ENCODE measurements at regions not wholly inside any gene's neighbourhood (a gene's known extent, or its start where the extent isn't known, plus 50 kb on each side); places are given as distances from the start of the nearest gene placed in this dataset.
"Not testable (repeated sequence)": the region's sequence is repeated elsewhere in the genome, so short reads cannot be mapped to it uniquely, and the experiment has no call there.

- intact Hi-C loops (cut with DNase I) = no loop called here
- Histone ChIP-seq H3K4me1 (no peaks in the 10 kb centered on the region), H3K27ac (no peak overlapping the region), H3K36me3 (no peaks in the 10 kb centered on the region), H3K27me3 (no peaks in the 10 kb centered on the region), H3K9me3 (no peaks in the 10 kb centered on the region), H3K4me3 (no peak overlapping the region)
- no peak for DNase-seq (ENCODE audit: low spot score in 2 of 2)
- TF ChIP-seq CTCF (IDR thresholded peaks at IDR 0.05) = no peak
These were observed 1643.9 kb downstream of the CDH8 start for GRCh38 chr16:60392380-60392779.

DNA sequence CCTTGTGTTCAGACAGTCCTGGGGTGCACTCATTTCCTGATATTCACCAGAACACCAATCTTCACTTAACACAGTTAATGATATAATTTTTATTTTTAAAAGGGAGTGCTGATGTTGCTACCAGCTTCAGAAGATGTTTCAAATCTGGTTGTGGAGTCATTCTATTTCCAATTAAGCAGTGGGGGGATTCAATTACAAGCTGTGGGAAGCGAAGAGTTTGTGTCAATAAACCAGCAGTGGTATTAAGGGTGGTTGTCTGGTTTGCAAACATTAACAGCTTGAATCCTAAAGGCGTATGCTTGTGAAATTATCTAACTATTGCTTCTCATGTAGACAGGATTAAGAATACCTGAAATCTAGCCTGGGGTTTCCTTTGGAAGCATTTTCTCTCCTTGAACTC, 1637.5 kb upstream of the GOT2 start:
- no peaks in the 10 kb centered on the region for H3K9me3 ChIP-seq
- no peak overlapping the region for H3K4me3 ChIP-seq
- H3K4me1 ChIP-seq = no peaks in the 10 kb centered on the region
- no peaks in the 10 kb centered on the region for H3K27me3 ChIP-seq
- TF ChIP-seq CTCF (IDR thresholded peaks at IDR 0.05) = no peak
- no peaks in the 10 kb centered on the region for H3K36me3 ChIP-seq
- no peak for DNase-seq (ENCODE audit: low spot score in 2 of 2)
- intact Hi-C loops (cut with DNase I) = no loop called here
- no peak overlapping the region for H3K27ac ChIP-seq

DNA sequence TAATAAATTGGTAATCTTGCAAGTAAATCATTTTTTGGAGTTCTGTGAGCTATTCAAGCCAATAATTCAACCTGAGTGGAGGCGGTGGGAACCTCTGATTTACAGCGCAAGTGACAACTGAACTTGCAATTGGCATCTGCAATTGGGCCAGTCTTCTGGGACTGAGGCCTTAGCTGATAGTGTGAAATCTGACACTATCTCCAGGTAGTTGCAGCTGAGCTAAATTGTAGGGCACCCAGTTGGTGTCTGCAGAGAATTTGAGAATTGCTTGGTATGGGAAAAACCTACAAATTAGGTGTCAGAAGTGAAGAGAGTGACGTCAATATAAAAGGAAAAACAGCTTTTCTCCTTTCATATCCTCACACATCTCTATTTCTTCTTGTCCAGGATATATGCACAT, 1633.6 kb upstream of the GOT2 start:
- Histone ChIP-seq H3K4me1 (no peaks in the 10 kb centered on the region), H3K4me3 (no peak overlapping the region), H3K9me3 (no peaks in the 10 kb centered on the region), H3K27me3 (no peaks in the 10 kb centered on the region), H3K36me3 (no peaks in the 10 kb centered on the region), H3K27ac (no peak overlapping the region)
- TF ChIP-seq CTCF (IDR thresholded peaks at IDR 0.05) = no peak
- no peak for DNase-seq (ENCODE audit: low spot score in 2 of 2)
- intact Hi-C loops (cut with DNase I) = no loop called here

- no peak for DNase-seq (ENCODE audit: low spot score in 2 of 2)
- Histone ChIP-seq H3K36me3 (no peaks in the 10 kb centered on the region), H3K4me3 (no peak overlapping the region), H3K4me1 (no peaks in the 10 kb centered on the region), H3K9me3 (no peaks in the 10 kb centered on the region), H3K27ac (no peak overlapping the region), H3K27me3 (no peaks in the 10 kb centered on the region)
- intact Hi-C loops (cut with DNase I) = no loop called here
- no peak for TF ChIP-seq CTCF (IDR thresholded peaks at IDR 0.05)
These were observed 1629.5 kb upstream of the GOT2 start for GRCh38 chr16:60363566-60363965.

- DNase-seq (ENCODE audit: low spot score in 2 of 2); H3K36me3 ChIP-seq; intact Hi-C loops (cut with DNase I); H3K4me3 ChIP-seq; H3K4me1 ChIP-seq; H3K9me3 ChIP-seq; H3K27me3 ChIP-seq; H3K27ac ChIP-seq: not testable (repeated sequence)
These were observed 1625.8 kb upstream of the GOT2 start for GRCh38 chr16:60359866-60360265.

GRCh38 chr16:60359412-60359811, 1625.3 kb upstream of the GOT2 start:
- not testable (repeated sequence) for H3K27ac ChIP-seq; DNase-seq (ENCODE audit: low spot score in 2 of 2)

DNA sequence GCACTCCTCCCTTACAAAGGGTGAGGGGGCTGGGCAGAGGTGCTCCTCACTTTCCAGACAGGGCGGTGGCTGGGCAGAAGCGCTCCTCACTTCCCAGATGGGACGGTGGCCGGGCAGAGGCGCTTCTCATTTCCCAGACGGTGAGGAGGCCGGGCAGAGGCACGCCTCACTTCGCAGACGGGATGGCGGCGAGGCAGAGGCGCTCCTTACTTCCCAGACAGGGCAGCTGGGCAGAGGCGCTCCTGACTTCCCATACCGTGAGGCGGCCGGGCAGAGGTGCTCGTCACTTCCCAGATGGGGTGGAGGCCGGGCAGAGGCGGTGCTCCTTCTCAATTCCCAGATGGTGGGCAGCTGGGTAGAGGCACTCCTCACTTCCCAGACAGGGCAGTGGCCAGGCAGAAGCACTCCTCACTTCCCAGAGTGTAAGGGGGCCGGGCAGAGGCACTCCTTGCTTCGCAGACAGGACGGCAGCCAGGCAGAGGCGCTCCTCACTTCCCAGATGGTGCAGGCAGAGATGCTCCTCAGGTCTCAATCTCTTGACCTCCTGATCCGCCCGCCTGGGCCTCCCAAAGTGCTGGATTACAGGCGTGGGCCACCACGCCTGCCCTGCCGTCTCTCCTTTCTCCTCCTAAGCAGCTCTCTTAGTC, 1623.9 kb upstream of the GOT2 start:
- H3K27ac ChIP-seq; H3K36me3 ChIP-seq; H3K9me3 ChIP-seq; intact Hi-C loops (cut with DNase I); H3K27me3 ChIP-seq; H3K4me1 ChIP-seq; DNase-seq (ENCODE audit: low spot score in 2 of 2); H3K4me3 ChIP-seq: not testable (repeated sequence)

More at GRCh38 chr16:60359412-60359811, 1625.3 kb upstream of the GOT2 start:
- H3K27me3 ChIP-seq; H3K36me3 ChIP-seq; H3K4me3 ChIP-seq; H3K9me3 ChIP-seq; intact Hi-C loops (cut with DNase I); H3K4me1 ChIP-seq: not testable (repeated sequence)
